NCI-H2196 treated with DMSO at 0.1 percent for 48 hours (cell line): ENCODE measurements at regions not wholly inside any gene's neighbourhood (a gene's known extent, or its start where the extent isn't known, plus 50 kb on each side); places are given as distances from the start of the nearest gene placed in this dataset.
"Not testable (repeated sequence)": the region's sequence is repeated elsewhere in the genome, so short reads cannot be mapped to it uniquely, and the experiment has no call there.

ENCODE experiments used
- DNase-seq: peaks from one replicate; lab custom pipeline; 2025; ENCODE audit not compliant: unreplicated experiment; lab: John Stamatoyannopoulos, UW

DNA sequence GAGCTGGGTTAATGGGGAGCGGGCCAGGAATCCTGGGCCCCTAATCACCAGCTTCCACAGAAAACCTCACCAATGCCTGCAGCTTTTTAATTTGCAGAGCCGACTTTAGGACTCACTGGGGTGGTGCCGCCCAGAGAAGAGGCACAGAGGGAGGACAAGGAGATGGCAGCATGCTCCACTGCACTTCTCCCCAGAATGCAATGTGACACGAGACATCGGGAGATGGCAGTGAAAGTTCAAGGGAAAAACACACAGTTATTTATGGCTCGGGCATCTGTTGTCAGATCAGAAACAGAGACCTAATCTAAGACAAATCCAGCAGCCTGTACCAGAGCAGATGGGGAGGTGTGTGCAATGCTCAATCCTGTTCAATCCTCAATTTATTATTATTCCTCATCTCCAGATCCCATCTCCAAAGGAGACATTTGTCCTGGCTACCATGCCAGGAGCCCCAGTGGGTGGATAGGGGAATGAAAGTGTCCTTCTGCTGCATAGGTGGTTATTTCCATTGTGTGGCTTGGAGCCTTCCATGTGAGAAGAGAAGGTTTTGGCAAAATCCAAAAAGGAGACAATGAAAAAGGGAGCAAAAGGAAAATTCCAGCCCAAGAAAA, 250.0 kb downstream of the NXPE2 start:
- no peak for DNase-seq

DNA sequence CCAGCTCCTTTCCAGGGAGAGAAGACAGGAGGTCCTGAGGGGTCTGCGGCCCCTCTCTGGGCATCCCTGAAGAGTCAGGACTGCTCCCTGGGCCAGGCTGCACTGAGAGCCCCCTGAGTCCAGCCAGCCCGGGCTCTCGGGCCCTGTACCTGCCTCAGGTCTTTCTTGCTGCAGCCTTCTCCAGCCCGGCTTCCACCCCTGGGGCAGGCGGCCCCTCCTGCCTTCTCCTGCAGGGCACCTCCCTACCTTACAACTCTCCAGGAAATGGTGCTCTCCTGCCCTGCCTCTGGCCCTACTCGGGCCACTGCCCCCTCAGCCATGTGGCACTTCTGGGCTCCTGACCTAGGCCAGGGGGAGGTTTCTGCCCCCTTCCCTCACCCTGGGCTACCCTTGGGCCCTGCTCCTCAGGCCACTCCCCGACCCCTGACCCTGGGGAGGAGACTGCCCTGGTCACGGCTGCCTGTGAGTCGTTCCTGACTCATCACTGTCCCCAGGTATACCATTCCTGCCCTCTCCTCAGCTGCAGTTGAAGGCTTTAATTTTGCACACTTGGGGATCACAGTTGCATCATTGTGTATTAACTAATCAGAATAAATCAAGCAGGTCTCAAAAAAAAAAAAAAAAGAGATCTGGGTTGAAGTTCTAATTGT, 251.1 kb downstream of the NXPE2 start:
- no peak for DNase-seq

- no peak for DNase-seq
Measured at GRCh38 chr11:114938799-114939198, 260.5 kb downstream of the NXPE2 start.

GRCh38 chr11:114942207-114942606, 263.9 kb downstream of the NXPE2 start:
- no peak for DNase-seq

DNA sequence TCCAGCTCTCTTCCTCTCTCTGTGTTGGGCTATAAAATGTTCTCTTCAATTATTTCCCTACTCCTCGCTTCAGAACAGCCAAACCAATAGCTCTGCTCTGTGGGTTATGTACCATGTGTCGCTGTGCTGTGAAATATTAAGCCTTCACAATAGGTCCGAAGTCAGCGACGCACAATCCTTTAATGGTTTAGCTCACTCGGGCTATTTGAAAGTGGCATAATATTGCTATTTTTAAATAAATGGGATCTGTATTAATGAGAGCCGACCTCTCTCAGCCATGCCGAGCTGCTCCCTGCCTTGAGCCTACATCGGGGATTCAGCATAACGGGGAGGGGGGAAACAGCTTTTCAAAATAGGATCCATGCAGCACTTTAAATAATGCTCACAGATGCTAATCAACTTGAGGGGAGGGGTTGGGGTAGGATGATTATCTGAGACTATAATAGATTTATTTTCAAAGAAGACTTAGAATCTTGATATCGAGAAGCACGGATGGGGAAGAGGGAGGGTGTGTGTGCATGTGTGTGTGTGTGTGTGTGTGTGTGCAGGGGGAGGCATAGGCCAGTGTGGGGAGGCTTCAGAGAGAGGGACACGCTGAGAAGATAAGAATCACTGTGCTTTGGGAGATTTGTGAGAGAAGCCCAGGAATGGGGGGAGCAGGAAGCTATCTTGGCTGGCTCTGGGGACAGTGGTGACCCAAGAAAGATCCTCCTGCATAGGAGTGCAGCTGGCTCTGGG, 271.5 kb downstream of the NXPE2 start:
- DNase-seq: no peak

- no peak for DNase-seq
Measured at GRCh38 chr11:114953039-114953438, 274.7 kb downstream of the NXPE2 start.

DNA sequence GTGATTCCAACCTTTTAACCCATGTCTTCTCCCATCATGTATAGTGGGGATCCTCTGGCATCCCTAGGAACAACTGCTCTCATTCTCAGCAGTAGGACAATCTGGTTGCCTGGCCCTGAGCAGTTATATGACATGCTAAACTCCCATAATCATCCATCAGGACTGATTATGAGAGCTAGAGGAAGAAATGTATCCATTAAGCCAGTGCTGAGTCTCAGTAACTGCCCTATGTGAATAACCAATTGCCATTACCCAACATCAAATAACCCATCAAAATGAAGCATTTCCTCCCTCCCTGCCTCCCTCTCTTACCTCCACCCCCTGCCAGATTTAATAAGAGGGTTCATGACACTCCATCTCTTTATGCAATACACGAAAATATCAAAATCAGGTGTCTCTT, 277.6 kb downstream of the NXPE2 start:
- no peak for DNase-seq

DNA sequence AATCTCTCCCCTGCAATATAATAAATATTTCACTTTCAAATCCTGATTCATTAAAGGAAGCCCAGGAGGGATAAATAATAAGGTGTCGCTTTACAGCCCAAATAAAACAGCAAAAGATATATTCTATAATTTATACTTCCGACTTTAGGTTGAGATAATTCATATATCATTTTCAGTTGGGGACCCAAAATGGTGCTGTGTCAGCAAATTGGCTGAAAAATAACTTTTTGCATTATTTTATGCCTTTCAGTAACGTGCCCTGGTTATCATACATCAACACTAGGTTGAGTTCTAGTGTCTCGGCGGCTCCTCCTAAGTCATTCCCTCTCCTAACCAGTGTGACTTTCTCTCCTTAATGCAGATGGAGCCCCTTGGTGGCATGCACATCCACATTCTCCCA, 278.2 kb downstream of the NXPE2 start:
- no peak for DNase-seq

- no peak for DNase-seq
Measured at GRCh38 chr11:114959953-114960505, 281.7 kb downstream of the NXPE2 start.

DNA sequence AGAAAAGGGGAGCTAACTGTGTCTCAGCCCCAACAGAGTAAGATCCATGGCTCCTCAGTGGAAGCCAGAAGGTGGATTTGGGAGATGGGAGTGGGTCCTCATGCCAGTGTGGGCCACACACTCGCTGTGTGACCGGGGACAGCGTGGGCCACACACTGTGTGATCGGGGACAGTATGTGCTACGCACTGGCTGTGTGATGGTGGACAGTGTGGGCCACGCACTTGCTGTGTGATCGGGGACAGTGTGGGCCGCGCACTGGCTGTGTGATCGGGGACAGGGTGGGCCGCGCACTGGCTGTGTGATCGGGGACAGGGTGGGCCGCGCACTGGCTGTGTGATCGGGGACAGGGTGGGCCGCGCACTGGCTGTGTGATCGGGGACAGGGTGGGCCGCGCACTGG, 282.5 kb downstream of the NXPE2 start:
- DNase-seq: not testable (repeated sequence)

- no peak for DNase-seq
Measured at GRCh38 chr11:114964676-114965214, 286.4 kb downstream of the NXPE2 start.

- DNase-seq: no peak
Measured at GRCh38 chr11:114970927-114971645, 292.8 kb downstream of the NXPE2 start.

GRCh38 chr11:114972105-114972504, 293.8 kb downstream of the NXPE2 start:
- no peak for DNase-seq

DNA sequence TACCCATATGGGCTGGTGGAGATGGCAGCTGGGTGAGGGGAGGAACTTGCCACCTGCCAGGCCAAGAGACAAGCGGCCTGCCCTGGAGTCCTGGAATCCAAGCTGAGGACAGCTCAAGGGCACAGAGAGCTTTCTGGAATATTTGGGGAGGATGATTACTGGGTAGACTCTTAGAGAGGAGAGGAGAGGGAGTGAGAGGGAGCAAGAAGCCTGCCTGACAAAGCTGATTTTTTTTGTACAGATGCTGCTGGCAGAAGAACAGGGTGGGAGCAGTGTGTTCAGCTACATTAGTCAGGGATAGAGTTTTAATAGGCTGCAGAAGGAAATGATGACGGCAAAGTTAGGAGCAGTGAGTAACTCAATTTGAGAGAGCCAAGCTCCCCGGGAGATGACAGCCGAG, 299.3 kb downstream of the NXPE2 start:
- no peak for DNase-seq

DNA sequence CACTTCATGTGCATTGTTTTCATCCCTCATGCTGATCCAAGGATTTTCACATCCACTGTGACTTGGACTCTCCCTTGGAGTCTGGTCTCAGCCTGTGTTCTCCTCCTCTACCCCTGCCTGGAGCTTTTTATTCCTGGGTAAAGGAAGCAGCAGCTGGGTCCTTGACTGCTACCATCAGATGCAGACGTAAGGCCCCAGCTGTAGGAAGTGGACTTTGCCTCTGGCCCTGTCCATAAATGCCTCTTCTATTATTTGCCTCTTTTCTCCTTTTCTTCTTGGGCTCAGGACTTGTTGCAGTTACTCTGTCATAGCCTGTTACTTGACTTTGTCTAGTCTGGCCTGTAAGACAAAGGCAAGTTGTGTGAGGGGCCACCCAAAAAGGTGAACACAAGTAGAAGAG, 303.8 kb downstream of the NXPE2 start:
- DNase-seq: no peak

DNA sequence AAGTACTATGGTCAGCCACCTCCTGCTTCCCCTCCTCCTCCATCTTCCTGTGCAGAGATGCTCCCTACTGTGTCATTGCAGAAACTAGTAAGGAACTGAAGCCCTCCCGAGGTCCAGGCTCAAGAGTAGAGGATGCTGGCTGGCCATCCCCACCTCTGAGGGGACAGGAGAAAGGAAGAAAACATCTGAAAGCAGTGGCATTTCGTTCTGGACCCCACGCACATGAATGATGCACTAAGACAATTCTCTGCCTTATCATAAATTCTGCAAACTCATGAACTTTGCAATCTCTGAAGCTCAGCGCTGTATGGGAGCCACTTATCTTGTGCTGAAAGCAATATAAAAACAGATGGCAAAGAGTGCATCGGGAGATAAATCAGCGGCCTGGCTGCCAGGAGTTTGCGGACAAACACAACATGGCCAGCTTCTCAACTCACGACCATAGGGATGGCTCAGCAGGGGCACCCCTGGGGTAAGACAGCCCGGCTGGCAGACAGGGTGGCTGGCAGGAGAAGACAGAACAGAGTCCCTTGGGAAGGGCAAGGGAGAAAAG, 306.4 kb downstream of the NXPE2 start:
- no peak for DNase-seq

- no peak for DNase-seq
Measured at GRCh38 chr11:114986365-114986764, 308.0 kb downstream of the NXPE2 start.

- no peak for DNase-seq
Measured at GRCh38 chr11:114987186-114987760, 308.9 kb downstream of the NXPE2 start.

DNA sequence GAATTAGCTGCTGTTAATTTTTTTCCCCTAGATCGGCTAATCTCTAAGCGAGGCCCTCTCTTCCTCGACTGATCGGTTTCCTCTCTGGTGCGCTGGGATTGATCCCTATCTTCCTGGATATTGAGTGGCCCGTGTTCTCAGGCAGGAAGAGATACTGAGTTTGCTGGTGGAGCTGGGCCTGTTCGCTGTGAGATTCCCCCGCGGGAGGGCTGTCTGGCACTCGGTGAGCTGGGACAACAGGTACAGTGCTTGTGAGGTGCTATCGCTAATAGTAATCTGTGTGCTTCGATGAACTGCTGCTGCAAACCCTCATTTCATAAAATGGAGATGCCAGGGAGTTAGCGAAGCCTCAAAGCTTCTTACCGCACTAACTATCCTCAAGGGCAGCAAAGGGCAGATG, 310.3 kb downstream of the NXPE2 start:
- no peak for DNase-seq

- DNase-seq: no peak
Measured at GRCh38 chr11:114989536-114989935, 311.2 kb downstream of the NXPE2 start.

DNA sequence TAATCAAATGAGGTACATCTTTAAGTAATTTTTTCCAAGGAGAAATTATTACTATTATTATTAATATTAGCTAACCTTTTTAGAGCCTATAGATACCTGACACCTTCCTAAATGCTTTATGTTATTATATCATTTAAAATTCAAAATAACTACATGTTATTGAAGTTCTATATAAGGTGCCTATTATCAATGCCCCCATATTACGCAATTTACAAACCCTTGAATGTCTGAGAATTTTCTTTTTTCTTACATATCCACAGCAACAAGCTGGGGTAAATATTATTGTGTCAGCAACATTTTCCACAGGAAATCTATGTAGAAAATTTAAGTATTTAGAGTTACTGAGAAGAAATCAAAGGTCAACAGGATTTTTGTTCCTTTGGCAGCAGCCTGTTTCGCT, 327.3 kb downstream of the NXPE2 start:
- DNase-seq: no peak
